NCI-H146 (cell line): ENCODE measurements at regions not wholly inside any gene's neighbourhood (a gene's known extent, or its start where the extent isn't known, plus 50 kb on each side); places are given as distances from the start of the nearest gene placed in this dataset.

Experiments used
- DNase-seq: peaks from one replicate; lab custom pipeline; 2025; lab: John Stamatoyannopoulos, UW

GRCh38 chr18:78151948-78152725 lies 827.5 kb upstream of the SALL3 start:
- no peak for DNase-seq

- no peak for DNase-seq
Measured at GRCh38 chr18:78153362-78153761, 826.3 kb upstream of the SALL3 start.

GRCh38 chr18:78154444-78154843 lies 825.2 kb upstream of the SALL3 start:
- DNase-seq = no peak

- no peak for DNase-seq
Measured at GRCh38 chr18:78154853-78155252, 824.8 kb upstream of the SALL3 start.

GRCh38 chr18:78156466-78156865 lies 823.2 kb upstream of the SALL3 start:
- no peak for DNase-seq

GRCh38 chr18:78158943-78159342 lies 820.7 kb upstream of the SALL3 start:
- no peak for DNase-seq

- DNase-seq = no peak
Measured at GRCh38 chr18:78159397-78159796, 820.2 kb upstream of the SALL3 start.

GRCh38 chr18:78160961-78161656 lies 818.5 kb upstream of the SALL3 start:
- DNase-seq = no peak

- DNase-seq = peak; percentile 62
Measured at GRCh38 chr18:78165525-78165924, 814.1 kb upstream of the SALL3 start.

GRCh38 chr18:78168526-78168925 lies 811.1 kb upstream of the SALL3 start:
- no peak for DNase-seq

GRCh38 chr18:78169174-78169864 lies 810.3 kb upstream of the SALL3 start:
- DNase-seq = peak; percentile 53

GRCh38 chr18:78171954-78172353 lies 807.7 kb upstream of the SALL3 start:
- DNase-seq = no peak

GRCh38 chr18:78174737-78175136 lies 804.9 kb upstream of the SALL3 start:
- DNase-seq = no peak

- no peak for DNase-seq
Measured at GRCh38 chr18:78178812-78179211, 800.8 kb upstream of the SALL3 start.

GRCh38 chr18:78180741-78181140 lies 798.9 kb upstream of the SALL3 start:
- no peak for DNase-seq

GRCh38 chr18:78183815-78184214 lies 795.8 kb upstream of the SALL3 start:
- DNase-seq = no peak

GRCh38 chr18:78191276-78191675 lies 788.3 kb upstream of the SALL3 start:
- DNase-seq = no peak

- no peak for DNase-seq
Measured at GRCh38 chr18:78192054-78192453, 787.6 kb upstream of the SALL3 start.

GRCh38 chr18:78196280-78196679 lies 783.3 kb upstream of the SALL3 start:
- no peak for DNase-seq

- no peak for DNase-seq
Measured at GRCh38 chr18:78199002-78199401, 780.6 kb upstream of the SALL3 start.

- no peak for DNase-seq
Measured at GRCh38 chr18:78199611-78200010, 780.0 kb upstream of the SALL3 start.

- DNase-seq = no peak
Measured at GRCh38 chr18:78207942-78208341, 771.7 kb upstream of the SALL3 start.

GRCh38 chr18:78208461-78208860 lies 771.2 kb upstream of the SALL3 start:
- DNase-seq = no peak
